ENCODE measurements at regions not wholly inside any gene's neighbourhood (a gene's known extent, or its start where the extent isn't known, plus 50 kb on each side); places are given as distances from the start of the nearest gene placed in this dataset.

- DNase-seq (ENCODE audit: low read depth), result no peak
Observed at GRCh38 chr2:239569401-239570090, 168.7 kb upstream of the HDAC4 start.

GRCh38 chr2:239568601-239569000, 167.8 kb upstream of the HDAC4 start:
- no peak for DNase-seq (ENCODE audit: low read depth)

- DNase-seq (ENCODE audit: low read depth), result no peak
Observed at GRCh38 chr2:239567786-239568185, 167.0 kb upstream of the HDAC4 start.

GRCh38 chr2:239566995-239567568, 166.3 kb upstream of the HDAC4 start:
- no peak for DNase-seq (ENCODE audit: low read depth)

- no peak for DNase-seq (ENCODE audit: low read depth)
Observed at GRCh38 chr2:239566162-239566994, 165.6 kb upstream of the HDAC4 start.

GRCh38 chr2:239564587-239564986, 163.8 kb upstream of the HDAC4 start:
- DNase-seq (ENCODE audit: low read depth), result no peak

- no peak for DNase-seq (ENCODE audit: low read depth)
Observed at GRCh38 chr2:239563561-239563960, 162.7 kb upstream of the HDAC4 start.

- DNase-seq (ENCODE audit: low read depth), result no peak
Observed at GRCh38 chr2:239561446-239562001, 160.7 kb upstream of the HDAC4 start.

GRCh38 chr2:239559417-239560261, 158.8 kb upstream of the HDAC4 start:
- DNase-seq (ENCODE audit: low read depth), result no peak

GRCh38 chr2:239558661-239559060, 157.8 kb upstream of the HDAC4 start:
- DNase-seq (ENCODE audit: low read depth), result no peak

GRCh38 chr2:239557516-239557915, 156.7 kb upstream of the HDAC4 start:
- DNase-seq (ENCODE audit: low read depth), result no peak

- no peak for DNase-seq (ENCODE audit: low read depth)
Observed at GRCh38 chr2:239555571-239555905, 154.7 kb upstream of the HDAC4 start.

GRCh38 chr2:239554766-239555570, 154.1 kb upstream of the HDAC4 start:
- DNase-seq (ENCODE audit: low read depth), result no peak

GRCh38 chr2:239553376-239554000, 152.7 kb upstream of the HDAC4 start:
- DNase-seq (ENCODE audit: low read depth), result no peak

GRCh38 chr2:239552213-239552926, 151.6 kb upstream of the HDAC4 start:
- DNase-seq (ENCODE audit: low read depth), result no peak

GRCh38 chr2:239551206-239551605, 150.4 kb upstream of the HDAC4 start:
- no peak for DNase-seq (ENCODE audit: low read depth)

- DNase-seq (ENCODE audit: low read depth), result no peak
Observed at GRCh38 chr2:239550357-239550756, 149.5 kb upstream of the HDAC4 start.

GRCh38 chr2:239549711-239550255, 149.0 kb upstream of the HDAC4 start:
- DNase-seq (ENCODE audit: low read depth), result no peak

- DNase-seq (ENCODE audit: low read depth), result no peak
Observed at GRCh38 chr2:239548965-239549595, 148.3 kb upstream of the HDAC4 start.

All from activated T-cell treated with anti-CD3 and anti-CD28 coated beads for 48 hours (primary cell).